D721Med (cell line): ENCODE measurements at regions not wholly inside any gene's neighbourhood (a gene's known extent, or its start where the extent isn't known, plus 50 kb on each side); places are given as distances from the start of the nearest gene placed in this dataset.

Source experiments
- DNase-seq: peaks from one replicate; pipeline ENCODE4 v3.0.0; 2011; ENCODE audit warnings: low spot score; ENCODE audit not compliant: insufficient read length
- FAIRE-seq: peaks from 2 replicates; lab custom pipeline; 2011; peaks lifted over from hg19 to GRCh38; lab: Jason Lieb, UNC
- TF ChIP-seq, protein P1 (sequence below): IDR thresholded peaks from 2 replicates; pipeline ENCODE4 v1.5.1; 2012; ENCODE audit warnings: mild to moderate bottlenecking, control low read depth; ENCODE audit not compliant: insufficient read depth; ENCODE audit errors: missing control alignments

DNA sequence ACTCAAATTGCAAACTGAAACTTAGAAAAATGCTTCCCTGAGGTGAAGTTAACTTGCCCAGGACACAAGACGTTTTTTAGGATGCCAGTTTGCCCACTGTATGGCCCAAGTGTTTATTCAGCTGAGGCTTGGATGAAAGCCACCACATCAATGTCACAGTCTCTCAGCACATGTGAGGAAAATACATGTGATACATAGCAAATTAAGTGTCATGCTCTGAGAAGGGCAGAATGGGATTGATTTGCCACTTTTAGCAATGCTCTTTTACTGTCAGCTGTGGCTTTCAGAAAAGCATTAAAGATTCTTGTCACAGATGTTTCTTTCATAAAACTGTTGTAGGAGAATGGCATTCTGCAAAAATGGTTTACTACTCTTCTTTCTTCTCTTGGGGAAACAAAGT lies 165.5 kb downstream of the ZIC1 start:
- TF ChIP-seq, protein P1, sequence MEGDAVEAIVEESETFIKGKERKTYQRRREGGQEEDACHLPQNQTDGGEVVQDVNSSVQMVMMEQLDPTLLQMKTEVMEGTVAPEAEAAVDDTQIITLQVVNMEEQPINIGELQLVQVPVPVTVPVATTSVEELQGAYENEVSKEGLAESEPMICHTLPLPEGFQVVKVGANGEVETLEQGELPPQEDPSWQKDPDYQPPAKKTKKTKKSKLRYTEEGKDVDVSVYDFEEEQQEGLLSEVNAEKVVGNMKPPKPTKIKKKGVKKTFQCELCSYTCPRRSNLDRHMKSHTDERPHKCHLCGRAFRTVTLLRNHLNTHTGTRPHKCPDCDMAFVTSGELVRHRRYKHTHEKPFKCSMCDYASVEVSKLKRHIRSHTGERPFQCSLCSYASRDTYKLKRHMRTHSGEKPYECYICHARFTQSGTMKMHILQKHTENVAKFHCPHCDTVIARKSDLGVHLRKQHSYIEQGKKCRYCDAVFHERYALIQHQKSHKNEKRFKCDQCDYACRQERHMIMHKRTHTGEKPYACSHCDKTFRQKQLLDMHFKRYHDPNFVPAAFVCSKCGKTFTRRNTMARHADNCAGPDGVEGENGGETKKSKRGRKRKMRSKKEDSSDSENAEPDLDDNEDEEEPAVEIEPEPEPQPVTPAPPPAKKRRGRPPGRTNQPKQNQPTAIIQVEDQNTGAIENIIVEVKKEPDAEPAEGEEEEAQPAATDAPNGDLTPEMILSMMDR = no peak
- no peak for DNase-seq
- no peak for FAIRE-seq

DNA sequence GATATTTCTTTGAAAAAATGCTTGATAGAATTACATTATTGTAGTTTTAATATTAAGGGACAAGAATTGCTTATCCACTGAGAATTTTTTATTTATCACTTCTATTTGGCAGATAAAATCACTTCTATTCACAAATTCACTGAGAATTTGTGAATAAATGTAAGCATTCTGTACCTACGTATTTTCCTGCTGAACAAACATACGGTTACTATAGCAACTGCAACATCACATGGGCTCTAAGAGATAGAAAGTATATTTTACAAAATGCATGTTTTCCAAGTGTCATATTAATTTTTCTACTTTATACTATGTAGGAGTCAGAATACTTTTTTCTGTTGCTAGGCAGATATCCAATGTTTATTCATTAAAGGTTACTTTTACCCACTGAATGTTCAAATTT lies 166.2 kb downstream of the ZIC1 start:
- DNase-seq (no peak), FAIRE-seq (no peak)
- TF ChIP-seq, protein P1 = no peak

DNA sequence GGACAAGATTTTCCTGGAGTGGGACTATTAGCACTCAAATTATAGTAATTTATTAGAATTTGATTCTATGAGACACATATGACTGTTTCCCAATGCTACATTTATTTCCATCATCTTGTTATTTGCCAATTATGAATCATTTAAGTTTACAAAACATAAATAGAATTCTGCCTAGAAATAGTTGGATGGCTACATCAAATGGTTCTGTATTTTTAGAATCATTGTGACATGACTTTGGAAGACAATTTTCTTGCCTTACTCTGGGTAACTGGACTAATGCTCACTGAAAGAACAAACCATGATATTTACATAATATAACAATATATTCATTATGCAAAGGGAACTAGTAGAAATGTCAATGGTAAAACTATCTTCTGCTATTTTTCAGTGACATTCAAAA lies 173.5 kb downstream of the ZIC1 start:
- DNase-seq (no peak), FAIRE-seq (no peak)
- TF ChIP-seq, protein P1 = no peak

DNA sequence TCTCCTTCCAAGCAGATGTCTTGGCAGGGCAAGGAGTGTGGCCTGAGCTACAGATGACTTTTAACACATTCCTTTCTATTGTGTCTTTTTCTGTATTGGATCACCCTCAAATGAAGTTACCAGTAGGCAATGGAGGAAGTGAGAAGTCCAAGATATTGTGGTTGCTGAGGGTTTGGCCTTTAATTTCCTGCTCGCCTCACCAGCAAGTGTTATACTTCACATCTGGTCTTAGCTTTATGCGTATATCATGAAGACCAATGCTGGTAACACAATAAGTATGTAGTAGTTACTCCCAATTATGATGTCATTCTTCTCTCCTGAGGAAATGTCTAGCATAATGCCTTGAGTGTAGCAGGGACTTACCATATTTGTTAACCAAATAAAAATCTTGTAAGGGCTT lies 179.9 kb downstream of the ZIC1 start:
- DNase-seq = no peak
- TF ChIP-seq, protein P1 = no peak
- no peak for FAIRE-seq

DNA sequence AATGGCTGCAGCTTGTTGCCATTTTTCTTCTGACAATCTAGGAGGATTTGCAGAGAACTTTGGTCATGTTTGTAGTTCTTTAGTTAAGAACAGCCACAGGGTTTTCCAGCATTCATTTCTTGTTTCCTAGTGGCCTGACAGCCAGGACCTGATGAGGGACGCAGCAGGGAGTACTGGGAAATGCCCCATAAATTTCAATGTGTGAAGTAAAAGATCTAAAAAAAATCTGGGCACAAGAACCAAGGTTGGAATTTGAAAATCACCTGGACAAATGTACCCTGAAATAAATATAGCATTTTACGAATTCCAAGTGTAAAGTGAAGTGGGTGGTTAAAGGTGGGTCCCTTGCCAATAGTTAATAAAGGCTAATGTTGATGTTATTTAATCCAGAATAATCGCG lies 195.0 kb downstream of the ZIC1 start:
- FAIRE-seq = no peak
- TF ChIP-seq, protein P1 = no peak

DNA sequence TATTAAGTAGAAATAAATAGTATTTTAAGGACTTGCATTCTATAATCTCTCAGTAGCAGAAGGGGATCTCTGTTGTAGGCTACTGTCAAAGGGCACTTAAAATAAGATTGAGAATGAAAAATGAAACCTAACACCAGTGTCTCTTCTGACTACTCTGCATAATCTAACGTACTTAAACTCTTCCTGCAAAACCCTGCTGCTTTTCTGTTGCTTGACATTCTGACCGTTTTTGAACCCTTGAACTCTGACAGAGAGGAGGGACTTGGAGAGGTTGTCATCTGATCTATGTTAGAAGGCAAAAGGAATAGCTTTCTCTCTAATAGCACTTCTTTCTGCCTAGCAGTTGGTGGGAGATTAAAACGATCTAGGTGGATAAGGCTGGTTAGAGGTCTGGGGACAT lies 204.6 kb downstream of the ZIC1 start:
- FAIRE-seq = no peak
- TF ChIP-seq, protein P1 = no peak
- DNase-seq = no peak

More for the DNA sequence above, 195.0 kb downstream of the ZIC1 start:
- no peak for DNase-seq

DNA sequence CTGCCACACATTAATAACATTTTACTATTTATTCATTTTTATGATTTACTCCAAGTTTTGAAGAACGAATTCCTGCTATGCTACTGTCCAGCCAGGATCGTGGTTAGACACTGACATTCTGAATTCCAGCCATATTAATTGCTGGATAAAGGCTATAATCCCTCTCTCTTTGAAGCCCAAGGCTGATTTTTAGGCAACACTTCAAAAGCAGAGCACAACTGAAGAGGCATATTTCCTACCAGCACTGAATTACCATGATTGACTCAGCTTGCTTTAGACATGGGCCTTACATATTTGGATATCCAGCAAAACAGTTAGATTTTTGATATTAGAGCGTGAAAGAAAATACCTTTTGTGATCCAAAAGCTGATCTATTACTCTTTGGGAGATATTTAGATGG lies 205.0 kb downstream of the ZIC1 start:
- FAIRE-seq = no peak
- TF ChIP-seq, protein P1 = no peak
- no peak for DNase-seq
